ENCODE measurements at regions not wholly inside any gene's neighbourhood (a gene's known extent, or its start where the extent isn't known, plus 50 kb on each side); places are given as distances from the start of the nearest gene placed in this dataset.

DNA sequence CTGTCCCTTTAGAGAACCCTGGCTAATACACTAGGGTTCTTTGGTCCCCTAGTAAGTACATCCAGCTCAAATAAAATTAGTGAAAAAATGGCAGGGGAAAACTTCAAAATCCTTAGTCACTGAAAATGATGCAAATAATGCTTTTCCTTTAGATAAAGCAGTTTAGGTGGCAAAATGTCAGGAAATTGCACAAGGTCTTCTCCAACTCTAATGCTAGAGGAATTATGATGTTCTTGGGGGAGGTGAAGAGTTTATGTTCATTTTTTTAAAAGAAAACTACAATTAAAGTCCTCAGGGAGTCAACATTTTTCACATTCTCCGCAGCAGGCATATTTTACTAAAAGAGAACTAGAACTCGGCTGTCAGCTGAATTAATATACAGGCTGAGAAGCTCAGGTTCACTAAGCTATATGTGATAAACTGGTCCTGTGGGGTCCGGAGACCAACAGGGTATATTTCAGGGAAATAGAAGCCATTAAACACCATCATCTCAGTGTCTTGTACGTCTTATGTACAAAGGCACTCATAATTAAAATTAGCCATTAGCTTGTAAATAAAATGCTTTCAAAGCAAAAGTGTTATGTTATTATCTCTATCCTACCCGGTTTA, 1164.7 kb upstream of the AUTS2 start:
- TF ChIP-seq, protein P1, sequence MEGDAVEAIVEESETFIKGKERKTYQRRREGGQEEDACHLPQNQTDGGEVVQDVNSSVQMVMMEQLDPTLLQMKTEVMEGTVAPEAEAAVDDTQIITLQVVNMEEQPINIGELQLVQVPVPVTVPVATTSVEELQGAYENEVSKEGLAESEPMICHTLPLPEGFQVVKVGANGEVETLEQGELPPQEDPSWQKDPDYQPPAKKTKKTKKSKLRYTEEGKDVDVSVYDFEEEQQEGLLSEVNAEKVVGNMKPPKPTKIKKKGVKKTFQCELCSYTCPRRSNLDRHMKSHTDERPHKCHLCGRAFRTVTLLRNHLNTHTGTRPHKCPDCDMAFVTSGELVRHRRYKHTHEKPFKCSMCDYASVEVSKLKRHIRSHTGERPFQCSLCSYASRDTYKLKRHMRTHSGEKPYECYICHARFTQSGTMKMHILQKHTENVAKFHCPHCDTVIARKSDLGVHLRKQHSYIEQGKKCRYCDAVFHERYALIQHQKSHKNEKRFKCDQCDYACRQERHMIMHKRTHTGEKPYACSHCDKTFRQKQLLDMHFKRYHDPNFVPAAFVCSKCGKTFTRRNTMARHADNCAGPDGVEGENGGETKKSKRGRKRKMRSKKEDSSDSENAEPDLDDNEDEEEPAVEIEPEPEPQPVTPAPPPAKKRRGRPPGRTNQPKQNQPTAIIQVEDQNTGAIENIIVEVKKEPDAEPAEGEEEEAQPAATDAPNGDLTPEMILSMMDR (conservative IDR thresholded peaks at IDR 0.05; ENCODE audit: low read depth in 2 of 2), result no peak
- TF ChIP-seq NANOG (IDR thresholded peaks at IDR 0.05; ENCODE audit: borderline replicate concordance) (no peak), EZH2 (IDR thresholded peaks at IDR 0.05; ENCODE audit: low read depth, unreplicated experiment) (no peak), POLR2AphosphoS5 (IDR thresholded peaks at IDR 0.05; ENCODE audit: low read depth) (no peak)
- TF ChIP-seq, protein P2, sequence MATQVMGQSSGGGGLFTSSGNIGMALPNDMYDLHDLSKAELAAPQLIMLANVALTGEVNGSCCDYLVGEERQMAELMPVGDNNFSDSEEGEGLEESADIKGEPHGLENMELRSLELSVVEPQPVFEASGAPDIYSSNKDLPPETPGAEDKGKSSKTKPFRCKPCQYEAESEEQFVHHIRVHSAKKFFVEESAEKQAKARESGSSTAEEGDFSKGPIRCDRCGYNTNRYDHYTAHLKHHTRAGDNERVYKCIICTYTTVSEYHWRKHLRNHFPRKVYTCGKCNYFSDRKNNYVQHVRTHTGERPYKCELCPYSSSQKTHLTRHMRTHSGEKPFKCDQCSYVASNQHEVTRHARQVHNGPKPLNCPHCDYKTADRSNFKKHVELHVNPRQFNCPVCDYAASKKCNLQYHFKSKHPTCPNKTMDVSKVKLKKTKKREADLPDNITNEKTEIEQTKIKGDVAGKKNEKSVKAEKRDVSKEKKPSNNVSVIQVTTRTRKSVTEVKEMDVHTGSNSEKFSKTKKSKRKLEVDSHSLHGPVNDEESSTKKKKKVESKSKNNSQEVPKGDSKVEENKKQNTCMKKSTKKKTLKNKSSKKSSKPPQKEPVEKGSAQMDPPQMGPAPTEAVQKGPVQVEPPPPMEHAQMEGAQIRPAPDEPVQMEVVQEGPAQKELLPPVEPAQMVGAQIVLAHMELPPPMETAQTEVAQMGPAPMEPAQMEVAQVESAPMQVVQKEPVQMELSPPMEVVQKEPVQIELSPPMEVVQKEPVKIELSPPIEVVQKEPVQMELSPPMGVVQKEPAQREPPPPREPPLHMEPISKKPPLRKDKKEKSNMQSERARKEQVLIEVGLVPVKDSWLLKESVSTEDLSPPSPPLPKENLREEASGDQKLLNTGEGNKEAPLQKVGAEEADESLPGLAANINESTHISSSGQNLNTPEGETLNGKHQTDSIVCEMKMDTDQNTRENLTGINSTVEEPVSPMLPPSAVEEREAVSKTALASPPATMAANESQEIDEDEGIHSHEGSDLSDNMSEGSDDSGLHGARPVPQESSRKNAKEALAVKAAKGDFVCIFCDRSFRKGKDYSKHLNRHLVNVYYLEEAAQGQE (IDR thresholded peaks at IDR 0.05; ENCODE audit: unreplicated experiment), result no peak
